ELR (cell line): ENCODE measurements at regions not wholly inside any gene's neighbourhood (a gene's known extent, or its start where the extent isn't known, plus 50 kb on each side); places are given as distances from the start of the nearest gene placed in this dataset.

Experiments
- DNase-seq: peaks from one replicate; pipeline ENCODE4 v3.0.0-alpha.2; 2015; ENCODE audit warnings: low read depth

GRCh38 chr21:14869984-14870852, 194.6 kb downstream of the NRIP1 start:
- DNase-seq, result no peak

- DNase-seq, result no peak
Observed at GRCh38 chr21:14866859-14867765, 197.7 kb downstream of the NRIP1 start.

GRCh38 chr21:14864211-14865021, 200.4 kb downstream of the NRIP1 start:
- peak; percentile 77 for DNase-seq

GRCh38 chr21:14863745-14864210, 201.0 kb downstream of the NRIP1 start:
- no peak for DNase-seq

GRCh38 chr21:14862794-14863720, 201.7 kb downstream of the NRIP1 start:
- DNase-seq, result peak; percentile 49

- DNase-seq, result no peak
Observed at GRCh38 chr21:14858311-14858710, 206.5 kb downstream of the NRIP1 start.

GRCh38 chr21:14857529-14857928, 207.3 kb downstream of the NRIP1 start:
- DNase-seq, result no peak

- DNase-seq, result peak; percentile 41
Observed at GRCh38 chr21:14850394-14850793, 214.4 kb downstream of the NRIP1 start.

GRCh38 chr21:14846621-14847020, 218.2 kb downstream of the NRIP1 start:
- no peak for DNase-seq

GRCh38 chr21:14844001-14844400, 220.8 kb downstream of the NRIP1 start:
- DNase-seq, result peak; percentile 18

- no peak for DNase-seq
Observed at GRCh38 chr21:14842601-14843000, 222.2 kb downstream of the NRIP1 start.

- no peak for DNase-seq
Observed at GRCh38 chr21:14841511-14842472, 223.0 kb downstream of the NRIP1 start.

- no peak for DNase-seq
Observed at GRCh38 chr21:14838400-14838799, 226.4 kb downstream of the NRIP1 start.

- DNase-seq, result peak; percentile 54
Observed at GRCh38 chr21:14836950-14837349, 227.8 kb downstream of the NRIP1 start.

GRCh38 chr21:14833666-14834351, 231.0 kb downstream of the NRIP1 start:
- no peak for DNase-seq

- no peak for DNase-seq
Observed at GRCh38 chr21:14833241-14833640, 231.6 kb downstream of the NRIP1 start.

- DNase-seq, result no peak
Observed at GRCh38 chr21:14830307-14830706, 234.5 kb downstream of the NRIP1 start.

GRCh38 chr21:14829685-14830084, 235.1 kb downstream of the NRIP1 start:
- no peak for DNase-seq

GRCh38 chr21:14827468-14827867, 237.3 kb downstream of the NRIP1 start:
- no peak for DNase-seq
